Suprapubic skin (tissue), 4 donors: ENCODE measurements at regions not wholly inside any gene's neighbourhood (a gene's known extent, or its start where the extent isn't known, plus 50 kb on each side); places are given as distances from the start of the nearest gene placed in this dataset.

Experiments used
- CTCF ChIP-seq, 2 donors: fragments of 200-600 bp in 1 of 2; fragments of 450-650 bp in 1 of 2; sonication (generic) in 1 of 2; IDR thresholded peaks; one replicate each; pipeline ENCODE4 v1.5.1; 2016 to 2019; ENCODE audit warnings: antibody characterized with exemption in 2 of 2, mild to moderate bottlenecking in 1 of 2, moderate library complexity in 1 of 2
- EP300 ChIP-seq: sonication (generic); formaldehyde crosslinking; IDR thresholded peaks from one replicate; pipeline ENCODE4 v1.6.1; 2017; ENCODE audit warnings: antibody characterized with exemption
- POLR2A ChIP-seq, 2 donors: fragments of 450-650 bp; IDR thresholded peaks; one replicate each; pipeline ENCODE4 v1.6.1; 2017; ENCODE audit warnings: antibody characterized with exemption in 2 of 2, mild to moderate bottlenecking in 2 of 2, moderate library complexity in 2 of 2
- POLR2AphosphoS5 ChIP-seq, 3 donors: sonication (generic); formaldehyde crosslinking; IDR thresholded peaks; one replicate each; pipeline ENCODE4 v1.6.1; 2017; ENCODE audit warnings: antibody characterized with exemption in 3 of 3

DNA sequence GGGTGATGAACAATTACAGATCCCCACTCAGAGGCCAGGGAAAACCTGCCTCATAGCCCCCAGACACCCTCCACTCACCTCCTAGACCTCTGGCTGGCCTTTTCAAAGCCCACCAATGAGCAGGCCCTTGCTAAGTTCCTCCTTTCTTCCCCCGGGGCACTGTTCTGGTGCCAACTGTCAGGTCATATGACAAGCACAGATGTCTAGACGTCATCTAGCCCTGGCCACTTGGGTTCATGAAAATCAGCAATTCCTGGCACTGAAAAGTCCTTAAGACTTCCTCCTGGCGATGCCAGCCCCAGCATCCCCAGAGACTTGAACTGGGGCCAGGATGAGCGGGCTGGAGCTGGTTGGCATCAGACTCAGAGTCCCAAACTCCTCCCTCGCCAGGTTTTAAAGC lies 115.6 kb upstream of the NALF2 start:
- TF ChIP-seq POLR2A (IDR thresholded peaks at IDR 0.05) (no peak), CTCF (IDR thresholded peaks at IDR 0.05) (no peak), POLR2AphosphoS5 (IDR thresholded peaks at IDR 0.05) (no peak), EP300 (no peak)
